GM18858 (cell line): ENCODE measurements at regions not wholly inside any gene's neighbourhood (a gene's known extent, or its start where the extent isn't known, plus 50 kb on each side); places are given as distances from the start of the nearest gene placed in this dataset.

Source experiments
- ATAC-seq: cut with Tn5 transposase; IDR thresholded peaks from one replicate; pipeline ENCODE4 v1.9.1; 2021; ENCODE audit not compliant: unreplicated experiment

DNA sequence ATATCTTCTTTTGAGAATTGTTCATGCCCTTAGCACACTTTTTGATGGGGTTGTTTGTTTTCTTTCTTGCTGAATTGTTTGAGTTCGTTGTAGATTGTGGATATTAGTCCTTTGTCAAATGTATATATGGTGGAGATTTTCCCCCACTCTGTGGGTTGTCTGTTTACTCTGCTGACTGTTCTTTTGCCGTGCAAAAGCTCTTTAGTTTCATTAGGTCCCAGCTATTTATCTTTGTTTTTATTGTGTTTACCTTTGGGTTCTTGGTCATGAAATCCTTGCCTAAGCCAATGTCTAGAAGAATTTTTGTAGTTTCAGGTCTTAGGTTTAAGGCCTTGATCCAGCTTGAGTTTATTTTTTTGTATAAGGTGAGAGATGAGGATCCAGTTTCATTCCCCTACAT, 1372.6 kb upstream of the TENM3 start:
- no peak for ATAC-seq

DNA sequence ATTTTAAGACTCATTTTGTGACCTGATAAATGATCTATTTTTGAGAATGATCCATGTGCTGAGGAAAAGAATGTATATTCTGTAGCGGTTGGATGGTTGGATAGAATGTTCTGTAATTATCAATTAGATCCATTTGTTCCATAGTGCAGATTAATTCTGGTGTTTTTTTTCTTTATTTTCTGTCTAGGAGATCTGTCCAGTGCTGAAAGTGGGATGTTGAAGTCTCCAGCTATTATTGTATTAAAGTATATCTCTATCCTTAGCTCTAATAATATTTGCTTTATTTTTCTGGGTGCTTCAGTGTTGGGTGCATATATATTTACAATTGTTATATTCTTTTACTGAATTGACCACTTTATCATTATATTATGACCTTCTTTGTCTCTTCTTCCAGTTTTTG, 1344.9 kb upstream of the TENM3 start:
- ATAC-seq, result no peak

GRCh38 chr4:180900781-180901180, 1342.4 kb upstream of the TENM3 start:
- ATAC-seq, result no peak

GRCh38 chr4:180909279-180909678, 1333.9 kb upstream of the TENM3 start:
- ATAC-seq, result peak; percentile 62

GRCh38 chr4:180913750-180914149, 1329.5 kb upstream of the TENM3 start:
- no peak for ATAC-seq

DNA sequence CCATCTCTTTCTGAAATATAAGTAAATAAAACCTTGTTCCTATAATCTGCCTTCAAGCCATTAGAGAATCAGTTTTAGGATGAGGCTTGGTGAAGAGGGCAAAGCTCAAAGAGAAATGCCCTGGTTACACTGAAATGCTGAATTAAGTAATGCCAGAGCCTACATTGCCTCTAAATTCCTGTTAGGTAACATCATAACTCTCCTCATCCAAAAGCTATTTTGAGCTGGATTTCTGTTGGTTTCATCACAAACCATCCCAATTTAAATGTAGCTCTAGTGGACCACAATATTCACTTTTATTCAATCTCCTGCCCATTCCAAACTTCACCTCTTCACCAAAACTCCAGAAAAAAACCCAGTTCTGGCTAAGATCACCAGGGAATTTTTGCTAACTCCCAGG, 1319.7 kb upstream of the TENM3 start:
- ATAC-seq, result no peak

- no peak for ATAC-seq
Observed at GRCh38 chr4:180925805-180926204, 1317.4 kb upstream of the TENM3 start.

- ATAC-seq, result no peak
Observed at GRCh38 chr4:180926277-180926676, 1316.9 kb upstream of the TENM3 start.

DNA sequence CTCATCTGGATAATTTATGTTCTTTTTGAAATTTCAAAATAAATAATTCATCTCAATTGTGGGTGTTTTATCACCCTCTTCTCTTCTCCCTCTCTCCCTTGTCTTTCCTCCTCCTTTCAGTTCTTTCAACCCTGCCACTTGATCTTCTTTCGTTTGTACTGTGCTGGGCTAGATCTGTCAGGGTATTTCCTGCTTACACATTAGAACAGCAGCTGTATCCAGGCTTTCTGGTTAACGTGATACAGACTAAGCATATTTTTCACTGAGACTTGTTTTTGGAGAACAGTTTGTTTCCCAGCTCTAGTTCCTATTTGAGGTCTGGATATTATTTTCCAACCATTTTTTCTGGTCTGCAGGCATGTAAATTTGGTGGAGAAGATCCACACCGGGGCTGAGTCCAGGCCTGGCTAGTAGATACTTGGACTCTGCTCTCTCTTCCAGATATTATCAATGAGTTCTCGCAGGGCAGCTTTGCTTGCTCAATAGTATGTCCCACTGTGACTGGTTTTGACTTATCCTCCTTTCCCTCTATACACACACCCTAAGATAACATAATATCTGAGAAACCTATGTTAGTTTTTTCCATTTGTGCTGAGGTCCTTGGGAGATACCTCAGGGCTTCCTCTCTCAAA, 1310.7 kb upstream of the TENM3 start:
- ATAC-seq, result no peak

DNA sequence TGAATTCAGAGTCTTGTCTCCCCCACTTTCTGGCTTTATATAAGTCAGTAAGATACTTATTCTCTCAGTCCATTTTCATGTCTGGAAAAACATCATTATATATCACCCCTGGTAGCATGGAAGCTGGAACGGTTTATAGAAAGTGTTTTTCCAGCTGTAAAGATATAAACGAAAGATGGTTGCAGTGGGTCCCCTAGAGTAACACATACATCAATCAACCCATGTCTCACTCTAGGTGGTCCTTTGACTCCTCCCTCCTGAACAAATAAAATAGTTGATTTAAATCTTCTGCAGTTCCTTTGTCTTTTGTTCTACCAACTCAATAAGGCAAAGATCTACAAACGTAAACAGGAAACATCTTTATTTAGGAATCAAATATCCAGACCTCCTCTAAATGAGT, 1306.1 kb upstream of the TENM3 start:
- no peak for ATAC-seq

DNA sequence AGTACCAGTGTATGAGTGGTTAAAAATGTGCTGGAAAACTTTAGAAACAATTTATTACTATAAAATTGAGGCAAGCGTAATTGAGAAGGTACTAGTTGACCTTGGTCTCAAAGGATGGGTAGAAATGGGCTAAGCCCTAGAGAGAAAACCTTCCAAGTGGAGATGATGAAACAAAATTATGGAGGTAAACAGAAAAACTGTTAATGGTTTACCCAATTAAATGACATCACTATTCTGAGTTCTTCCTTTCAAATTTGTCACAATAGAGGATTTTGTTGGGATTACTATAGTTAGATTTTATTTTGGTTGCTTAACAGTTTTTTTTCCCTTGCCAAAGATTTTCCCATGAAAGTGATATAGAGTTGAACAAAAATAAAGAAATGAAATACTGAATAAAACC, 1302.5 kb upstream of the TENM3 start:
- no peak for ATAC-seq

GRCh38 chr4:180942367-180942916, 1300.8 kb upstream of the TENM3 start:
- ATAC-seq, result no peak

GRCh38 chr4:180946188-180946587, 1297.0 kb upstream of the TENM3 start:
- no peak for ATAC-seq

GRCh38 chr4:180947425-180947824, 1295.8 kb upstream of the TENM3 start:
- no peak for ATAC-seq

- ATAC-seq, result no peak
Observed at GRCh38 chr4:180949424-180950213, 1293.6 kb upstream of the TENM3 start.

GRCh38 chr4:180950377-180950776, 1292.8 kb upstream of the TENM3 start:
- ATAC-seq, result no peak

DNA sequence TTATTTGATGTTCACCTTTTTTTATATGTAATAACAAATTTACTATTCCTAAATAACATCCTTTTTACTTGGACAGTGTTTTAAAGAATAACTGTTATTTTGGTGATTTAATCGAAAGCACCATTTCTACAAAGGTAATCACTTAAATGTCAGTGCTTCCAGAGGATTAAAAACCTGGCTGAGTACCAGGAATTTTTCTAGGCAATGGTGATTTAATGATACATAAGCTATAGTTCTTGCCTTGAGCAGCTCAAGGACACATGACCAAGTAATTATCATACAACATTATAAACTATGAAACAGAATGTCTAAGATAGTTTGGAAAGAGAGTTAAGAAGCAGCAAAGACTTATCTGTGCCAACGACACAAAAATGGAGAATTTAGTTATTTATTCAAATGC, 1291.9 kb upstream of the TENM3 start:
- no peak for ATAC-seq

DNA sequence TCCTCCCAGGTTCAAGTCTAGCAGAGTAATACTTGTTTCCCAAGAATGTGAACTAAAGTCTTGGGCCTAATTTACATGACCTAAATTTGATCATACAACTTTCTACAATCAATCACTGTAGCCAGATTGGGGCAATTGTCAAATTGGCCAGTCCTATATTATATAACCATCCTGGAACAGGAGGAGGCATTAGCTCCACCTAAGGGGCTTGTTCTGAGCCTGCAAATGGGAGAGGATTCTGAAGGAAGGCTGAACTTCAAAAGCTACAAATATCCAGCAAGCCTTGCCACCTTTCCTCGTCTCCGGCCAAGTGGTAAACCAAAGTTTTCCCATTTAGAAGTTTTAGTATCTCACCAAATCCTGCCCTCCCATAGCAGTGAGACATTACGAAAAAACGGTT, 1289.6 kb upstream of the TENM3 start:
- ATAC-seq, result no peak

- ATAC-seq, result no peak
Observed at GRCh38 chr4:180960743-180961401, 1282.3 kb upstream of the TENM3 start.

DNA sequence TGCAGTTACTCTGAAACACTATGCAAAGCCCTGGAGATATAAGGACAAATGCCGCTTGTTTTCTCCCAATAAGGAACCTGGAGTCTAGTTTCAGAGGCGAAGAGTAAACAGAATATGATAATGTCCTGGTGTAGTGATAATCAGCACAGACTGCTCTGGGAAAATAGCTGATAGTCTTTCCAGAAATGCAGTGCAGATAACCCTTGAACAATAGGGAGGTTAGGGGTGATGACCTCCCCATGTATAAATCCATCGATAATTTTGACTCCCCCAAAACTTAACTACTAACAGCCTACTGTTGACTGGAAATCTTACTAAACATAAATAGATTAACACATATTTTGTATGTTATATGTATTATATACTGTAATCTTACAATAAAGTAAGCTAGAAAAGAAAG, 1280.9 kb upstream of the TENM3 start:
- ATAC-seq, result no peak

GRCh38 chr4:180966312-180966711, 1276.9 kb upstream of the TENM3 start:
- no peak for ATAC-seq

DNA sequence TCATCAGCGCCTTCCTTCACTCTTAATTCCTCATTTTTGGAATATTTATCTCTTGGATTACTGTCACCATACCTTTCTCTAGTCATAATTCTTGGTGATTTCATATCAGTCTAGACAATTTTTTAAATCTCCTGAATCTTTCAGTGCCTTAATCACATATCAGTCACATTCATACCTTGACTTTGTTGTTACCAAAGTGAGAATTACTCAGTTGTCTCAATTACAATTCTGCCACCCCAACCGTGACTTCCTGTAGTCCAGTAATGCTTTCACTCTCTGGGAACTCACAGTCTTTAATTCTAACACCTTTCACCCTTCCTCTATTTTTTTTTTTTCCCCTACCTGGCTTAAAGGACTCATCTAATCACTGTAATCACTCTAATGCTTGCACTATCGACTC, 1275.3 kb upstream of the TENM3 start:
- ATAC-seq, result no peak
